ENCODE measurements at regions not wholly inside any gene's neighbourhood (a gene's known extent, or its start where the extent isn't known, plus 50 kb on each side); places are given as distances from the start of the nearest gene placed in this dataset.
"Not testable (repeated sequence)": the region's sequence is repeated elsewhere in the genome, so short reads cannot be mapped to it uniquely, and the experiment has no call there.

DNA sequence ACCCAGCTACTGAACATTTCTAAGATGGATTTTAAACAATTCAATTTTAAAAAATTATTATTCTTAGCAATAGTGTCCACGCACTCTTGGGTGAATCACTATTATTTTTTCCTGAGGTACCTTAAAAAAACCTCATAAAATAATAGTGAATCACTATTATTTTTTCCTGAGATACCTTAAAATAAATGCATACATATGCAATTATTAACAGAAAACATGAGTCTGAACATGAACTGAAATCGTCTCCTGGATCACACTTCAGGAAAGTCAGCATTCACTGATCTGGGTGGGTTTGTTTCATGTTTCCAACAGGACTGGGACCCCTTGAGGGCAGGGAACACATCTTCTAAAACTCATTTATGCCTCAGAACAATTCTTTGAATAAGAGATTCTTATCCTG is 63.1 kb upstream of the IFNLR1 start:
- intact Hi-C loops (cut with micrococcal nuclease): no loop called here
- Mint-ChIP-seq H3K4me3 (no peak overlapping the region), H3K27ac (no peak overlapping the region), H3K36me3 (no peaks in the 10 kb centered on the region), H3K27me3 (no peaks in the 10 kb centered on the region), H3K9me3 (no peaks in the 10 kb centered on the region), H3K4me1 (no peaks in the 10 kb centered on the region)
- CTCF ChIA-PET (ENCODE audit: partially characterized antibody): no interaction called here
- Histone ChIP-seq H3K27ac (ENCODE audit: low read depth, low read length) (no peak overlapping the region), H3K4me3 (ENCODE audit: low read length in 2 of 2) (no peak overlapping the region), H3K4me1 (ENCODE audit: insufficient read depth, low read length) (no peaks in the 10 kb centered on the region), H3K27me3 (ENCODE audit: insufficient read depth, low read length) (no peaks in the 10 kb centered on the region), H3K36me3 (ENCODE audit: insufficient read depth, low read length) (no peaks in the 10 kb centered on the region), H3K9me3 (ENCODE audit: control insufficient read depth in 1 of 2, low read length in 2 of 2) (no peaks in the 10 kb centered on the region)
- DNase-seq: no peak
- POLR2A ChIA-PET (ENCODE audit: partially characterized antibody): no interaction called here

DNA sequence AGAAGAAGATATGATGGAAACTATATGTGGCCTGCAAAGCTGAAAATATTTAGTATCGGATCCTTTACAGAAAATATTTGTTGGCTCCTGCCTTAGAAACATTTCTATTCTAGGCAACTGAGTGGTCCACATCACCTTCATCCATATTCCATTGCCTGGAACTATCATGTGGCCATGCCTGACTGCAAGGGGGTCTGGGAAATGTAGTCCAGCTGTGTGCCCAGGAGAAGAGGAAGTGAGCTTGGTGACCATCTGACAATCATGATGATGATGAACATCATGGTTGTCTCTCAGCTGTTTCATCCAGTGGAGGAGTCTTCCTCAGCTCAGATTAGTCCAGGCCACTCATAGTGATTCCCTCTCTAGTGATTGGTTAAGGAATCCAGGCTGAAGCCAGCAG is 61.8 kb upstream of the IFNLR1 start:
- Mint-ChIP-seq H3K9me3 (no peaks in the 10 kb centered on the region), H3K4me3 (no peak overlapping the region), H3K27ac (no peak overlapping the region), H3K27me3 (no peaks in the 10 kb centered on the region), H3K36me3 (no peaks in the 10 kb centered on the region), H3K4me1 (no peaks in the 10 kb centered on the region)
- no peak overlapping the region for H3K4me3 ChIP-seq (ENCODE audit: low read length in 2 of 2)
- no peaks in the 10 kb centered on the region for H3K27me3 ChIP-seq (ENCODE audit: insufficient read depth, low read length)
- H3K27ac ChIP-seq (ENCODE audit: low read depth, low read length): no peak overlapping the region
- H3K4me1 ChIP-seq (ENCODE audit: insufficient read depth, low read length): no peaks in the 10 kb centered on the region
- CTCF ChIA-PET (ENCODE audit: partially characterized antibody): no interaction called here
- no peaks in the 10 kb centered on the region for H3K9me3 ChIP-seq (ENCODE audit: control insufficient read depth in 1 of 2, low read length in 2 of 2)
- no peak for DNase-seq
- H3K36me3 ChIP-seq (ENCODE audit: insufficient read depth, low read length): no peaks in the 10 kb centered on the region
- intact Hi-C loops (cut with micrococcal nuclease): no loop called here
- POLR2A ChIA-PET (ENCODE audit: partially characterized antibody): no interaction called here

DNA sequence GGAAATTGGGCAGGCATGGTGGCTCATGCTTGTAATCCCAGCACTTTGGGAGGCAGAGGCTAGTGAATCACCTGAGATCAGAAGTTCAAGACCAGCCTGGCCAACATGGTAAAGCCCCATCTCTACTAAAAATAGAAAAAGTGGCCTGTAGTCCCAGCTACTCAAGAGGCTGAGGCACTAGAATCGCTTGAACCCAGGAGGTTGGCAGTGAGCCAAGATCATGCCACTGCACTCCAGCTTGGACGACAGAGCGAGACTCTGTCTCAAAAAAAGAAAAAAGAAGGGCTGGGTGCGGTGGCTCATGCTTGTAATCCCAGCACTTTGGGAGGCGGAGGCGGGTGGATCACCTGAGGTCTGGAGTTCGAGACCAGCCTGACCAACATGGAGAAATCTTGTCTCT is 60.2 kb upstream of the IFNLR1 start:
- CTCF ChIA-PET (ENCODE audit: partially characterized antibody); H3K4me1 Mint-ChIP-seq; H3K27ac ChIP-seq (ENCODE audit: low read depth, low read length); DNase-seq; H3K27me3 ChIP-seq (ENCODE audit: insufficient read depth, low read length); intact Hi-C loops (cut with micrococcal nuclease); H3K9me3 Mint-ChIP-seq; H3K4me3 Mint-ChIP-seq; POLR2A ChIA-PET (ENCODE audit: partially characterized antibody); H3K9me3 ChIP-seq (ENCODE audit: control insufficient read depth in 1 of 2, low read length in 2 of 2); H3K4me3 ChIP-seq (ENCODE audit: low read length in 2 of 2); H3K36me3 Mint-ChIP-seq; H3K4me1 ChIP-seq (ENCODE audit: insufficient read depth, low read length); H3K36me3 ChIP-seq (ENCODE audit: insufficient read depth, low read length); H3K27ac Mint-ChIP-seq; H3K27me3 Mint-ChIP-seq: not testable (repeated sequence)

DNA sequence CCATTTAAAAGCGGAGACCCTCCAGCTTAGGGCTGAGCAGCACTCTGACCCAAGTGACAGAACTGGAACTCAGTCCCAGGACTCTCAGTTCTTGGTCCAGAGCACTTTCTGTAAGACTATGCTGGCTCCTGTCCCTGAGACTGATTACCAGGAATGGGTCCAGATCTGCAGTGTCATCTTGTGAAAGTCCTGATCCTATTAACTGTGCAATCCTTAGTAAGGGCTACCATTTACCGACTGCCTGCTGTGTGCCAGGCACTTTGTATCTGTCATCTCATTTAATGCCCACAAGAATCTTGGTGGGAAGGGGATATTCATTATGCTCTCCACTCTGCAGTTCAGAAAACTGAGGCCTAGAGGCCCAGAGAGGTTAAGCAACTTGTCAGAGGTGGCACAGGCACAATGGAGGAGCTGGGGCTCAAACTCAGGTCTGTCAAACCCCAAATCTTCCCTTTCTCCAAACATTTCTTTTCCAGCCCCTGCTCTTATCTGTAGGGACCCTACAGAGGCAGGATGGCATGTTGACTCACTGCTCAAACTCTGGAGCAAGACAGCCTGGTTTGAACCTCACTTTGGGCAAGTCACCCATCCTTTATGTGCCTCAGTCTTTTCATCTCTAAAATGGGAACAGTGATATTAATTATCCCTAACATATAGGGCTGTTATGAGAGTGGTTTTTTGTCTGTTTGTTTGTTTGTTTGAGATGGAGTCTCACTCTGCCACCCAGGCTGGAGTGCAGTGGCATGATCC is 57.6 kb upstream of the IFNLR1 start:
- POLR2A ChIA-PET (ENCODE audit: partially characterized antibody): no interaction called here
- DNase-seq: peak in 1 of 5 donors; percentile 35
- intact Hi-C loops (cut with micrococcal nuclease): no loop called here

DNA sequence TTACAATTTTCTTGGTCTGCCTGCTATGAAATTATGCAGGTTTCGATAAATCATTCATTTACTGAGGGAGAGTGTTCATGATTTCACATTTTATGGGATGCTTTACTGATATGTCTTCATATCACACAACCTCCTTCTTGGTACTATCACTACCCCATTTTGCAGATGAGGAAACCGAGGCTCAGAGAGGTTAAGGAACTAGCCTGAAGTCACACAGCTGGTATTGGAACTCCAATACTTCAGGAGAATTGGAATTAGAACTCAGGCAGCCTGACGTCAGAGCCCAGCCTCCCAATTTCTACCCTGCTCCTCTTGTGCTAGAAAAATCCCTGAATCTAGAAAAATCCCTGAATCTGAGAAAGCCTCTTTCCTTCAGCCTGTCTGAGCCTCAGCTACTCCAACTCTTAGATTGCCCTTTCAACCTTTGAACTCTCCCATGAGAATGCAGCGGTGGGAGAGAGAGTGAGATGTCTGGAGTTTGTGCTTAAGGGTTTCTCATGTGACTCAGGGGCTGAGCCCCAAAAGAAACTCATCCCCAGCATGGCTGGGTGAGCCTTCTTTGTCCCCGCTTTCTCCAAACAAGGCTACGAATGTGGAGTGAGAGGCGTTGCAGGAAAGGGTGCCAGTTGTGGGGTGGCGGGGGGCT is 50.8 kb upstream of the IFNLR1 start:
- H3K36me3 Mint-ChIP-seq: no peaks in the 10 kb centered on the region
- ChIA-PET POLR2A (ENCODE audit: partially characterized antibody) (no interaction called here), CTCF (ENCODE audit: partially characterized antibody) (interaction anchor here (1.1 kb wide), 1 partner anchor 38 kb away, joined by 3 read pairs; no protein-coding TSS in a partner anchor)
- no peak overlapping the region for H3K27ac Mint-ChIP-seq
- Histone ChIP-seq H3K27me3 (ENCODE audit: insufficient read depth, low read length) (no peaks in the 10 kb centered on the region), H3K4me1 (ENCODE audit: insufficient read depth, low read length) (no peaks in the 10 kb centered on the region), H3K9me3 (ENCODE audit: control insufficient read depth in 1 of 2, low read length in 2 of 2) (no peaks in the 10 kb centered on the region), H3K27ac (ENCODE audit: low read depth, low read length) (no peak overlapping the region), H3K4me3 (ENCODE audit: low read length in 2 of 2) (no peak overlapping the region), H3K36me3 (ENCODE audit: insufficient read depth, low read length) (no peaks in the 10 kb centered on the region)
- no peak overlapping the region for H3K4me3 Mint-ChIP-seq
- H3K9me3 Mint-ChIP-seq: peaks cover 0 to 2% (median 0%) of the 10 kb centered on the region in 8 donors
- DNase-seq: no peak
- peaks cover 4 to 5% of the 10 kb centered on the region in 2 donors for H3K27me3 Mint-ChIP-seq
- intact Hi-C loops (cut with micrococcal nuclease): no loop called here
- H3K4me1 Mint-ChIP-seq: no peaks in the 10 kb centered on the region

More for the DNA sequence above, 57.6 kb upstream of the IFNLR1 start:
- Histone ChIP-seq H3K9me3 (ENCODE audit: control insufficient read depth in 1 of 2, low read length in 2 of 2) (no peaks in the 10 kb centered on the region), H3K4me3 (ENCODE audit: low read length in 2 of 2) (no peak overlapping the region), H3K27me3 (ENCODE audit: insufficient read depth, low read length) (no peaks in the 10 kb centered on the region), H3K4me1 (ENCODE audit: insufficient read depth, low read length) (no peaks in the 10 kb centered on the region), H3K27ac (ENCODE audit: low read depth, low read length) (no peak overlapping the region), H3K36me3 (ENCODE audit: insufficient read depth, low read length) (no peaks in the 10 kb centered on the region)
- no peaks in the 10 kb centered on the region for H3K9me3 Mint-ChIP-seq
- no peaks in the 10 kb centered on the region for H3K4me1 Mint-ChIP-seq
- H3K36me3 Mint-ChIP-seq: no peaks in the 10 kb centered on the region
- CTCF ChIA-PET (ENCODE audit: partially characterized antibody): no interaction called here
- H3K27me3 Mint-ChIP-seq: no peaks in the 10 kb centered on the region
- peak overlapping the region in 1 of 7 donors; percentile 32 for H3K27ac Mint-ChIP-seq
- no peak overlapping the region for H3K4me3 Mint-ChIP-seq

DNA sequence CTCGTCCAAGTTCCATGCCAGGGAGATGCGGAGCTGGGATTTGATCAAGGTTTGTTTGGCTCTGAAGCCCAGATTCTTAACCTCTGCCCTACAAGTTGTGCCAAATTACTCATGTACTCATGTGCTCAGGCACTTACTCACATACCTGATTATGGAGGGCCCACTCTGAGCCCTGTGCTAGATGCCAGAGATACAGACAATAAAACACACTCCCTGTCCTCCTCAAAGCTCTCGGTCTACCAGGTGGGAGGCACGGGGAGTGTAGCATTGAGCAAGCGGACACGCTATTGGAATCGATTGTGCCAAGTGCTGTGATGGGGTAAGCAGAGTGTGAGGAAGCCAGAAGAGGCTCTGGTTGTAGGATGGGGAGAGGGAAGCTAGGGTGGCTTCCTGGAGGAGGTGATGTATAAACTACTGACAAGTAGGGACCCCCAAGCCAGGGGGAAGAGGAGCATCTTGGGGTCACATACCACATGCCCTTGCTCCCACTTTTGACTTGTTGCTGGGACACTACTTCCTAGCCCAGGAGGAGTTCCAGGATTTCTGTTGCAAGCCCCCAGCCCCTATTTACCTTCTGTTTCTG is 49.8 kb upstream of the IFNLR1 start:
- Mint-ChIP-seq H3K4me3 (no peak overlapping the region), H3K9me3 (peaks cover 0 to 2% (median 0%) of the 10 kb centered on the region in 8 donors), H3K27ac (no peak overlapping the region), H3K4me1 (no peaks in the 10 kb centered on the region), H3K36me3 (no peaks in the 10 kb centered on the region), H3K27me3 (peaks cover 4 to 5% of the 10 kb centered on the region in 2 donors)
- CTCF ChIA-PET (ENCODE audit: partially characterized antibody): no interaction called here
- no peak for DNase-seq
- POLR2A ChIA-PET (ENCODE audit: partially characterized antibody): no interaction called here
- Histone ChIP-seq H3K4me3 (ENCODE audit: low read length in 2 of 2) (no peak overlapping the region), H3K27ac (ENCODE audit: low read depth, low read length) (no peak overlapping the region), H3K4me1 (ENCODE audit: insufficient read depth, low read length) (no peaks in the 10 kb centered on the region), H3K9me3 (ENCODE audit: control insufficient read depth in 1 of 2, low read length in 2 of 2) (no peaks in the 10 kb centered on the region), H3K36me3 (ENCODE audit: insufficient read depth, low read length) (no peaks in the 10 kb centered on the region), H3K27me3 (ENCODE audit: insufficient read depth, low read length) (no peaks in the 10 kb centered on the region)
- intact Hi-C loops (cut with micrococcal nuclease): no loop called here
